Ovary (tissue), 7 donors: ENCODE measurements at regions not wholly inside any gene's neighbourhood (a gene's known extent, or its start where the extent isn't known, plus 50 kb on each side); places are given as distances from the start of the nearest gene placed in this dataset.

Experiments
- DNase-seq, 5 donors: peaks; one replicate each; pipeline ENCODE4 v3.0.0-alpha.2; 2019 to 2020
- H3K27ac ChIP-seq, 2 donors: fragments of 200-600 bp; one replicate each; pipeline versions ENCODE4 v1.5.1 to v1.8.0; 2019 to 2022
- H3K27me3 ChIP-seq: fragments of 200-600 bp; one replicate; pipeline ENCODE4 v1.8.0; 2022
- H3K36me3 ChIP-seq: fragments of 200-600 bp; sonication (generic); one replicate; pipeline ENCODE4 v1.5.1; 2019
- H3K4me1 ChIP-seq: one replicate; pipeline ENCODE4 v1.8.1; 2013; ENCODE audit warnings: mild to moderate bottlenecking, moderate library complexity; ENCODE audit not compliant: insufficient read depth
- H3K4me3 ChIP-seq: fragments of 200-600 bp; sonication (generic); one replicate; pipeline ENCODE4 v1.5.1; 2017
- H3K9me3 ChIP-seq, 2 donors: fragments of 200-600 bp in 1 of 2; sonication (generic) in 1 of 2; one replicate each; pipeline versions ENCODE4 v1.5.1 to v1.8.1; 2013 to 2019; ENCODE audit warnings: mild to moderate bottlenecking in 1 of 2, moderate library complexity in 1 of 2
- CTCF ChIP-seq, 3 donors: fragments of 450-650 bp in 2 of 3; fragments of 200-600 bp in 1 of 3; IDR thresholded peaks; one replicate each; pipeline versions ENCODE4 v1.5.1 to v1.8.0; 2016 to 2022; ENCODE audit warnings: antibody characterized with exemption in 3 of 3, mild to moderate bottlenecking in 1 of 3
- EP300 ChIP-seq: sonication (generic); formaldehyde crosslinking; IDR thresholded peaks from one replicate; pipeline ENCODE4 v1.6.1; 2017; ENCODE audit warnings: antibody characterized with exemption
- POLR2A ChIP-seq: fragments of 450-650 bp; IDR thresholded peaks from one replicate; pipeline ENCODE4 v1.6.1; 2017; ENCODE audit warnings: antibody characterized with exemption, mild to moderate bottlenecking, moderate library complexity
- WGBS, 3 donors: extraction: QIAGEN DNeasy Blood & Tissue Kit in 1 of 3; methylation state at CpG; one replicate each; pipeline versions ENCODE4 v1.1.5 to v1.1.7; 2013 to 2017; 5-methylcytosine and 5-hydroxymethylcytosine counted together
- intact Hi-C, 4 donors: fragments of 100-400 bp; cut with DNase I; formaldehyde crosslinking; loops; one replicate each; pipeline versions ENCODE4 v1.11.0 to v1.15.1; 2022 to 2023
- donor health status: DM: no; HTN: no; CAD: no; lungs with moderate emphysema.
- donor health status: DM: no; HTN: no; CAD: no.
- donor health status: Bipolar disorder and iron deficiency.
- donor health status: DM: no; HTN: no; CAD: no.
- donor health status: DM: yes; HTN: yes; CAD: no.

DNA sequence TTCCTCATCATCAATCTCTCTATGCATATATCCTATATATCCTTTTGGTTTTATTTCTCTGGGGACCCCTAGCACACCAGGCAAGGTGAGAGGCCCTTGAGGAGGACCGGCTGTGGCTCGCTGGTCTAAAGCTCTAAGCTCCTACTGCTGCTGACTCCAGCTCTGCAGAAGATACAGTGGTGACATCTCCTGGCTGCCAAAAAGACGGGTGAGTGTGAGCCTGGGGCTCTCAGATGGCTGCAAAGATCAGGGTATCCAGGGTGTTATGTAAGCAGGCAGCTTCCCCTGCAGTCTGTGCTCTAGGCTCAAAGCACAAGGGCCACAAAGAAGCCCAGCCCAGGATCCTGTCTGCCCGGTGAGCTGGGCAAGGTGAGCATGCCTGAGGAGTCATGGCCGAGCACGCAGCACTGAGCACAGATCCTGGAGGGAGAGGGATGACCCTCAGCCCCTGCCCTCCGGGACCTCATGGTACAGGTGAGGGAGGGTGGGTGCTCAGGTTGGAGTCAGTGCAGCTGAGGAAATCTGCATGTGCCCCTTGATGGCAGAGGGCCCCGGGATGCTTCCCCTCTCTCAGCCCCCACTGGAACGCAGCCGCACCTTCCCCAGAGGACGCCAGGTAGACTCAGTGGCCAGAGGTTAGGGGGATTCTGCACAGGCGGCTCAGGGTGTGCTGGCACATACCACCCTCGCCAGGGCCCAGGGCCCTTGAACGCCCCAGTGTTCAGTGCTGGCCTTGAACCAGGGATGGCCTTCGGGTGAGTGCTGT lies 95.4 kb upstream of the INSIG1 start:
- Histone ChIP-seq H3K27me3 (no peaks in the 10 kb centered on the region), H3K9me3 (no peaks in the 10 kb centered on the region), H3K27ac (no peak overlapping the region), H3K4me1 (no peaks in the 10 kb centered on the region), H3K36me3 (no peaks in the 10 kb centered on the region), H3K4me3 (no peak overlapping the region)
- TF ChIP-seq POLR2A (no peak), CTCF (IDR thresholded peaks at IDR 0.05) (no peak), EP300 (no peak)
- WGBS, 3 donors: 81 to 88% (median 83%) methylated on average over 15 of the region's 15 CpGs
- DNase-seq: no peak
- intact Hi-C loops: no loop called here

DNA sequence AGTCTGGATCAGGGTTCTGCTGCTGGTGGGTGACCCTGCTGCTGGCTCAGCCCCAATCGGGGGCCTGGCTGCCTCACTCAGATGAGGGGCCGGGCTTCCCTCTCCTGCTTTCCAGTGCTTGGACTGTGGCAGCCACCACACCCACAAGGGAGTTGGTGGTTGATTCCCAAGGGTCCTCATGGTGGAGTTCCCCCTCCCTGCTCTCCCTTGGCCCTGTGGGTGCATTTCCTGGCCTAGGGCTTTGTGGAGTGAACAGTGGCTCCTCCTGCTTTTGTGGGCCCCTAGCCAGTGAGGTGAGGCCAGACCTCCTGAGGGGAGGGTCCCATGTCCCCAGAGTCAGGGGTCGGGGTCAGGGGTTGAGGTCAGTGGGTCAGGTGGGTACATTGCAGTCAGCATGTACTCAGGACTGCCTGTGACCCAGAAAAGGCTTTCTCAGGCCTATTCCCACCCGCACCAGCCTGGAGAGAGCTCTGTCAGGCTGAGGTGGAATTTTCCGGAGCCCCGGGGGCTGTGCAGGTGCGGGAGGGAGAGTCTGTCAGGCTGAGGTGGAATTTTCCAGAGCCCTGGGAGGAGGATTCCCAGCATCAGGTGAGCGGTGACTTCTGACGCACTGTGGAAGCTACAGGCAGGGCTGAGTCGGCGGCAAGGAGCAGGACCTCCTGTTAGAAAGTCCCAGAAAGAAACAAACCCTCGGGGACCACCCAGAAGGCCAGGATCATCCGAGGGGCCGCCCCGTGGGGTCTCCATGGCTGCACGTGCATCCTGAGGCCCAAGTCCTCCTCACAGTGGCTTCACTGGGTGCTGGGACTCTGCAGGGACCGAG lies 94.4 kb upstream of the INSIG1 start:
- WGBS, 3 donors: 67 to 71% (median 67%) methylated on average over 17 of the region's 17 CpGs
- Histone ChIP-seq H3K9me3 (no peaks in the 10 kb centered on the region), H3K36me3 (no peaks in the 10 kb centered on the region), H3K27ac (no peak overlapping the region), H3K27me3 (no peaks in the 10 kb centered on the region), H3K4me3 (no peak overlapping the region), H3K4me1 (no peaks in the 10 kb centered on the region)
- TF ChIP-seq CTCF (IDR thresholded peaks at IDR 0.05): no peak
- TF ChIP-seq EP300: no peak
- TF ChIP-seq POLR2A: no peak
- DNase-seq: no peak
- intact Hi-C loops: no loop called here

DNA sequence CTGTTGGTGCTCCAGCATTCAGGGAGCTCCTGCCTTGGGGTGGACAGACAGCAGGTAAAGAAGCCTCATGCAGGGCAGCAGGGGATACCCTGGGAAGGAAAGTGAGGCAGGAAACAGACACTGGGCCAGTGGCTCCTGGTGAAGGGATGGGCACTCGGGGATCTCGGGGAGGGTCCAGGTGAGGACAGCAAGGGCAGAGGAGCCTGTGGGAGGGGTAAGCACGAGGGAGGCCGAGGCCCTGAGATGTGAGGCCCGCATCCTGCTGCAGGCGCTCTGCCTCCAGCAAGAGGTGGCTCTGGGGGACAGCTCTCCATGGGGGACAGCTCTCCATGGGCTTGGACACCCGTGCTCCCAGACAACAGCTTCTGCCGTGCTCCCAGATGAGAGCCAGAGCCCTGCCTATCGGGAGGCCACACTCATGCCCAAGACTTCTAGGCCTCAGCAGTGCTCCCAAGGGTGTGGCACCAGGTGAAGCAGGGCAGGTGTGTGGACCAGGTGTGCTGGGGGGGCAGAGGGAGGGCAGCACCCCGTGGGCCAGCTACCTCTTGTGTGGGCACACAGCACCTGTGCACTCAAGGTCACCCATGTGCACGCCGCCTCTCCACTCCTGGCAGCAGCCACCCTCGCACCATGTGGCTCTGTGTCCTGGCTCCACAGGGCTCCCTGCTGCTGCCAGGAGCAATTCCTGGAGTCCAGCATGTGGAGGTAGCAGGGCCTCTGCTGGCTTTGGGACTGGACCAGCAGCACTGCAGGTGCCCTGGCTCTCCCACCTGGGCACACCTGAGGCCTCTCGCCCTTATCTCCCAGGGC lies 93.6 kb upstream of the INSIG1 start:
- no peak for DNase-seq
- intact Hi-C loops: no loop called here
- WGBS, 3 donors: 79 to 91% (median 86%) methylated on average over 13 to 14 of the region's 14 CpGs
- no peak overlapping the region for H3K4me3 ChIP-seq
- no peaks in the 10 kb centered on the region for H3K27me3 ChIP-seq
- H3K36me3 ChIP-seq: no peaks in the 10 kb centered on the region
- H3K4me1 ChIP-seq: no peaks in the 10 kb centered on the region
- TF ChIP-seq CTCF (IDR thresholded peaks at IDR 0.05) (no peak), EP300 (no peak), POLR2A (no peak)
- no peak overlapping the region for H3K27ac ChIP-seq
- H3K9me3 ChIP-seq: no peaks in the 10 kb centered on the region

- Histone ChIP-seq H3K27ac (no peak overlapping the region), H3K4me3 (peak overlapping the region; percentile 18), H3K9me3 (no peaks in the 10 kb centered on the region), H3K27me3 (no peaks in the 10 kb centered on the region), H3K4me1 (no peaks in the 10 kb centered on the region), H3K36me3 (no peaks in the 10 kb centered on the region)
- intact Hi-C loops: no loop called here
- no peak for DNase-seq
- 57 to 64% (median 62%) methylated on average over 14 of the region's 14 CpGs for WGBS, 3 donors
- TF ChIP-seq CTCF (IDR thresholded peaks at IDR 0.05) (no peak), EP300 (no peak), POLR2A (no peak)
These were observed 92.8 kb upstream of the INSIG1 start for GRCh38 chr7:155204744-155205367.
